GM12891 (cell line): ENCODE measurements at regions not wholly inside any gene's neighbourhood (a gene's known extent, or its start where the extent isn't known, plus 50 kb on each side); places are given as distances from the start of the nearest gene placed in this dataset.

ENCODE experiments used
- DNase-seq: peaks from one replicate; pipeline ENCODE4 v3.0.0; 2011; ENCODE audit warnings: low spot score; ENCODE audit not compliant: insufficient read length
- FAIRE-seq: peaks from 2 replicates; lab custom pipeline; 2011; peaks lifted over from hg19 to GRCh38; lab: Jason Lieb, UNC
- PAX5 ChIP-seq: IDR thresholded peaks from 2 replicates; pipeline ENCODE4 v1.6.1; 2011; ENCODE audit warnings: low read length, moderate library complexity, mild to moderate bottlenecking; ENCODE audit not compliant: insufficient read depth, severe bottlenecking
- POLR2A ChIP-seq: IDR thresholded peaks from 2 replicates; pipeline ENCODE4 v1.6.1; 2011; ENCODE audit warnings: low read depth, low read length, control low read depth
- POLR2AphosphoS5 ChIP-seq: IDR thresholded peaks from 2 replicates; pipeline ENCODE4 v1.6.1; 2011; ENCODE audit warnings: low read depth, low read length, control low read depth
- POU2F2 ChIP-seq: IDR thresholded peaks from 2 replicates; pipeline ENCODE4 v1.6.1; 2011; ENCODE audit warnings: low read depth, mild to moderate bottlenecking, control low read depth, low read length, moderate library complexity
- SPI1 ChIP-seq: IDR thresholded peaks from 2 replicates; pipeline ENCODE4 v1.6.1; 2011; ENCODE audit warnings: low read depth, low read length, control low read depth
- TAF1 ChIP-seq: IDR thresholded peaks from 2 replicates; pipeline ENCODE4 v1.6.1; 2011; ENCODE audit warnings: low read depth, low read length, control low read depth

DNA sequence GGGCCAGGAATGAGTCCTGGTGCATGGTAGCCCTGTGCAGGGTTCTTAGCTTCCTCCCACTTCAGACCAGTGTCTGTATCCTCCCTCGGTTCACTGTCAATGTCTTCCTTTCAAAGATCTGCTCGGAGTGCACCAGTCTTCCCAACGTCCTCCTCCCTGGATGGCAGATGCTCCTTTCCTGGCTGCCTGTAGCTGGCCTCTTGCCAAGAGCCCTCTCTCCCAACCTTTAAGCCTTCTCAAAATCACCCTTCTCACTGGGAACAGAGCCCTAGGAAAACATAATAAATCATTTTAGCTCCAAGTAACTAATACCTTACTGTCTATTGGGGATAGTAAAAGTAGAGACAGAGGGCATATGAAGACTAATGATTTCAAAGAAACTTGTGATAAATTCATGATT lies 490.6 kb downstream of the CCSER2 start:
- no peak for FAIRE-seq
- DNase-seq, result no peak
- no peak for TF ChIP-seq PAX5
- TF ChIP-seq POLR2A, result no peak
- no peak for TF ChIP-seq POU2F2
- no peak for TF ChIP-seq TAF1
- no peak for TF ChIP-seq SPI1
- no peak for TF ChIP-seq POLR2AphosphoS5

DNA sequence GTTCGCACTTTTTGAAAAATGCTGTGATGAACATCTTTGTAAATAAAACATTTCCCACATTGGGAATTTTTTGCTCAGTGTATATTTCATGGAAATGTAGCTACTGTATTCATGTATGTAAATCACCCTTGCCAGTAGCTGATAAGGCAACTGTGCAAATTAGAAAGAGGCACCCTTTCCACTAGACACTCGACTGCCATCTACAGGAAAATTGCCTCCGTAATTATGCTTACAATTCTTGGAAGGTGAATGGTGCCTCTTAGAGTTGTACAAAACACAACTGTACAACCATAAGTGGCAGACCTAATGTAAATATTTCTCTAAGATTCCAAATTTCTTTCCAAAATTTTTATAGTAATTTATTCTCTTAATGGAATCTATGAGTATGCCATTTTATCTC lies 491.7 kb downstream of the CCSER2 start:
- no peak for FAIRE-seq
- DNase-seq, result no peak
- TF ChIP-seq POLR2A (no peak), TAF1 (no peak), POU2F2 (no peak), PAX5 (no peak), POLR2AphosphoS5 (no peak)

DNA sequence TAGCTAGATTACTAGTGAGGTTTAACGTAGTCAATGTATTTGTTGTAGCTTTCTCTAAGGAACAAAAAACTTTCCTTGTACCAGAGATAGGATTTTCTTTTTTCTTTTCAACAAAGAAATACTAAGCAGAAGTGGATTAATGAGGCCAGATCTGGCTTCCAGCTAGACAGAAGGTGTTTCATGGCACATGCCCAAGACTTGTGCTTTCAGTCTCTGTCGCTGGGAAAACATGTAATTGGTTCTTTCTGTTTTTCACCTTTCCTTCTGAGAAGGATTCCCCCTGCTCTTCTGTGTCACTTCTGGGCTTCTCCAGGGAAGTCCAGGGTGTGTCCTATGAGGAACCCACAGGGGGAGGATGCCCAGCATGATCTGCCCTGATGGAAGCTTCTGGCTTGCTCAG lies 492.2 kb downstream of the CCSER2 start:
- no peak for DNase-seq
- FAIRE-seq, result no peak
- TF ChIP-seq POU2F2, result no peak
- no peak for TF ChIP-seq POLR2AphosphoS5
- no peak for TF ChIP-seq POLR2A
- TF ChIP-seq TAF1, result no peak
- TF ChIP-seq PAX5, result no peak
- TF ChIP-seq SPI1, result no peak

DNA sequence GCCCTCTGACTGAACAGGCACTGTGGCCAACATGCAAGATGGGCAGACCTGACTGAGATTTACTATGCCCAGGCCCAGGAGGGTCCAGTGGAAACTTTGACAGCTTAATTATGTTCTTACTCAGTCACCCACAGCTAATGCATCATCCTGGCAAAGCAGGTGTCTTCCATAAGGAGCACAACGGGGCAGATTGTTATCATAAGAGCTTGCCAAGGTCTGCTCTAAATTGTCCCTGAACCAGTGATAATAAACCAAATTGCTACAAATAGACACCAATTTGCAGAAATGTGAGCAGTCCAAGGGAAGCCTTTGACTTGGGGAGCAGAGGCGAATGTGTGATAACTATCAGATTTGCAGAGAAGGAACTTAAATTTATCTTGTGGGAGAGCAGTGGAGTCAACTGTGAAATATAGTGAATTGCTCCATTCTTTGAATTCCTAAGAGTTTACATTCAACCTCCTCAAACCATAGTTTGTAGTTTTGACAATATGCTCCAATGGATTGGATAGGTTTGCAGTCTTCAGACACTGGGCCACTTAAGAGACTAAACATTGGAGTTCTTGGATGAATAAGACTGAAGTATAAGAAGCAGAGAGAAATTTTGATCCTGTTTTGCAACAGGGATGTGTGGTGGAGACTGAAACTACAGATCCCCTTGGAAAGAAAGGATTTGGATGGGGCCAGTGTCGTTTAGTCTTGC lies 494.7 kb downstream of the CCSER2 start:
- no peak for FAIRE-seq
- no peak for DNase-seq
- TF ChIP-seq POLR2A (no peak), PAX5 (no peak), TAF1 (no peak), POU2F2 (no peak), POLR2AphosphoS5 (no peak), SPI1 (no peak)

DNA sequence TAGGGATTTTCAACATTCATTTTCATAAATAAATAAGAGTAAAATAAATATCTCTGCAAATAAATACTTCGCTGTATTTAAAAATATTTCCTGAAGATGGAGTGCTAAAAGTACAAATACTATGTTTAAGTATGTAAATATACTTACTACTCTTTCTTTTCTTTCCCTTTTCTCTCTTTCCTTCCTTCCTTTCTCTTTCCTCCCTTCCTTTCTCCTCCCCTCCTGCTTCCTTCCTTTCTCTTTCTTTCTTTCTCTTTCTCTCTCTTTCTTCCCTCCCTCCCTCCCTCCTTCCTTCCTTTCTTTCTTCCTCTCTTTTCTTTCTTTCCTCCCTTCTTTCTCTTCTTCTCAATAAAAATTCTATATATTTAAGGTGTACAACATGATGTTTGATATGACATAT lies 496.1 kb downstream of the CCSER2 start:
- DNase-seq, result no peak
- FAIRE-seq, result no peak
- no peak for TF ChIP-seq TAF1
- TF ChIP-seq SPI1, result no peak
- no peak for TF ChIP-seq POLR2AphosphoS5
- no peak for TF ChIP-seq POU2F2
- no peak for TF ChIP-seq POLR2A
- TF ChIP-seq PAX5, result no peak

DNA sequence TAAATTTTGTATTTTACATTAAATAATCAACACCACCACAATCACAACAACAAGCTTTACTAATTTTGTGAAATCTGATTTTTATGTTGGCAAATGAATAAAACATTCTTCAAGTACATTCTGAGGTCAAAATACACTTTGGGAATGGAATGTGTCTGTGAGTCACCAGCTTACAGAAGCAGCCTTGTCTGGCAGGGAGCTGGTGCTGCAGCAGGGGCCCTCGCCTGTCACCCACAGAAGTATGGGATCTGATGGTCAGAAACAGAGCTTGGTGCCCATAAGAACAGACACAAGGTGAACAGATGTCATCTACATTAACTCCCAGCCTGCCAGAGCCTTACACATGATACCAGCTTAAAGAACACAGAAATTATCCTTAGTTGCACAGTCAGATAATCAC lies 496.9 kb downstream of the CCSER2 start:
- FAIRE-seq (no peak), DNase-seq (no peak)
- no peak for TF ChIP-seq POU2F2
- no peak for TF ChIP-seq POLR2A
- TF ChIP-seq PAX5, result no peak
- TF ChIP-seq TAF1, result no peak
- TF ChIP-seq SPI1, result no peak
- TF ChIP-seq POLR2AphosphoS5, result no peak

DNA sequence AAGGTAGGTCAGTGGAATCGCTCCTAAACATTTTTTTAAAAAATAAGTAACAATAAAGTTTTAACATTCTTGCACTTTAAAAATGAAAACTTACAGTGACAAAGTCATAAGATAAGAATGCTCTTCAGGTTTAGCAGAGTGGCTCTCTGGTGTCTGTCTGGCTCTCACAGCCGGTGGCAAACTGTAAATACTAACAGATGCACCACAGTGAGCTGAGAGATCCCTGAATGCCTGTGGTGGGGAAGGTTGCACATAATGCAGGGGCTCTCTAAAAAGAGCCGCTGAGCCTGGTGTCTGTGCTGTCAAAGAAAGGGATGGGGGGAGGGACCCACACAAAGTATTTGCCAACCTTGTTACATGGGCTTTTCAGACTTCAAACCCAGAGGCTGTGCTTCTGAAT lies 498.3 kb downstream of the CCSER2 start:
- FAIRE-seq, result no peak
- no peak for TF ChIP-seq POU2F2
- no peak for TF ChIP-seq TAF1
- TF ChIP-seq POLR2AphosphoS5, result no peak
- no peak for TF ChIP-seq PAX5
- no peak for TF ChIP-seq SPI1
- no peak for TF ChIP-seq POLR2A
- DNase-seq, result no peak

DNA sequence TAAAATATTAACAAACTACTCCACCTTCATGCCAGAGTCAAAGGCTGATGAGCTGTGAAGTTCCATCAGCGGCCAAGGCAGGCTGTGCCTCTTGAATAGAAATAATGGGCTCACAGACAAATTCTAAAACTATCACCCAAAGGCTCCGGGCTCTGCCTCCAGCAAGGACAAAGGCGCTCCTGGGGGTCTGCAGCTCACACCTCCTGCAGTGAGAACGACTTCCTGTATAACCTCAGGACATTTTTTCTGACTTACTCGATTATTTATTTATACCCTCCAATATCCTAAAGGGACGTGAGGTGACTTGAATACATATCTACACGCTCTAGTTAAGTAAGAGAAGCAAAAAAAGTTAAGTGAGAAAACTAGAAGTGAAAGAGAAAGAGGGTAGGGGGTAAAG lies 500.7 kb downstream of the CCSER2 start:
- DNase-seq (no peak), FAIRE-seq (no peak)
- TF ChIP-seq POU2F2 (no peak), POLR2A (no peak), SPI1 (no peak), TAF1 (no peak), POLR2AphosphoS5 (no peak), PAX5 (no peak)

DNA sequence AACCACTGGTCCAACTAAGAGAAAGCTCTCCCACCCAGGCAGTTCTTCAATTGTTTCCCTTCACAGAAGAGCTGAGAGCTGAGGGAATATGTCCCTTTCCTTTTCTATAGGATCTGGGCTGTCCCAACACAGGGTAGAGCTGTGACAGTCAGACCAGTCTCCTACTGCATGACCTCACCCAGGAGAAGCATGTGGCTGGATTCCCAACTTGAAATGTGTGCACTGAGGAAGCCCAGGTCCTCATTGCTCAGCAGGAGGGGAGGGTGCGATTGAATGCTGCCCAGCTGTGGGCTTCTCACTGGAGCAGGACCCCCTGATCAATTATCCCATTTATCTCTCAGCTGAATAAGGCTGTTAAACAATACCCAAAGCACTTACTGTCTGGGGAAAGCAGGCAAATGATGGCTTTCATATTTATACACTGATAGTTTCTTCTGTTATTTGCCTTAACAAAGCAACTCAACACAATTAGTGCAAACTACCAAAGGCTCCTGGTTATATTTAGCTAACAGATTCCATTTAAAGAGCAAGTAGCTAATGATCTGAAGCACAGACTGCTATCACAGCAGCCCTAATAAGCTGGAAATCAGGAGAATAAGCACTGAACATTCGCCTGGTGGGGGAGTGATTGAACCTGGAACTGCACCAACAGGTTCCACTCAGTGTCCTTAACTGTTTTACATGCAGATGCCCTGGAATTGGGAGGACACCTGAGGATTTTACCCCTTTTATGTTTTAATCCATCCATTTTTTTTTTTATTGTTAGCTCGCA lies 508.8 kb downstream of the CCSER2 start:
- no peak for DNase-seq
- TF ChIP-seq SPI1 (no peak), TAF1 (no peak), POU2F2 (no peak), POLR2A (no peak), PAX5 (no peak), POLR2AphosphoS5 (no peak)
- FAIRE-seq, result no peak

DNA sequence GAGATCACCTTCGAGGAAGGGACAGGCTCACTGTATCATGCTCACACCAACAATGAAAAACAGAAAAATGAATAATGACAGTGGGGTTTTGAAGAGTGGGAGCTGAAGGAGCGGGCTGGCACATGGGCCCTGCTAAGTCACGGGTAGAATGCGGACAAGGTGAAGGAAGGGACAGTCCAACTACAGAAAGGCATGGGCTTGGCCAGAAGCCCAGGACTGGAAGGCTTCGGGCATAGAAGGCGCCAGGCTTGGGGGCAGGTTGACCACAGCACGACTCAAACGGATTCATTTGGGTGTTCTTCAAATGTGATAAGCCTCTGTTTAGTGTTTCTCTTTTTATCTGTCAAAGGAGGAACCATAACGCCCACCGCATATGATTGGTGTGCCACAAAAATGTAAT lies 509.5 kb downstream of the CCSER2 start:
- FAIRE-seq (no peak), DNase-seq (no peak)
- TF ChIP-seq PAX5 (no peak), TAF1 (no peak), POU2F2 (no peak), POLR2AphosphoS5 (no peak), POLR2A (no peak), SPI1 (no peak)
